H9 (cell line): ENCODE measurements at regions not wholly inside any gene's neighbourhood (a gene's known extent, or its start where the extent isn't known, plus 50 kb on each side); places are given as distances from the start of the nearest gene placed in this dataset.

Source experiments
- DNase-seq: peaks from one replicate; pipeline ENCODE4 v3.0.0-alpha.2; 2017
- H2AFZ ChIP-seq: one replicate; pipeline ENCODE4 v1.6.1; 2013; ENCODE audit warnings: mild to moderate bottlenecking, low read length, control low read depth, moderate library complexity
- H2AK5ac ChIP-seq: 2 replicates; pipeline ENCODE4 v1.6.1; 2013; ENCODE audit warnings: low read length, control low read depth, mixed read lengths; ENCODE audit not compliant: insufficient read length
- H2BK120ac ChIP-seq: one replicate; pipeline ENCODE4 v1.6.1; 2013; ENCODE audit warnings: low read depth, mild to moderate bottlenecking, low read length, control low read depth, inconsistent platforms; ENCODE audit not compliant: poor library complexity, severe bottlenecking
- H2BK12ac ChIP-seq: 2 replicates; pipeline ENCODE4 v1.6.1; 2013; ENCODE audit warnings: low read length, control low read depth, mixed read lengths, low read depth; ENCODE audit not compliant: insufficient read length
- H2BK15ac ChIP-seq: 2 replicates; pipeline ENCODE4 v1.6.1; 2013; ENCODE audit warnings: low read depth, low read length, control low read depth
- H2BK20ac ChIP-seq: one replicate; pipeline ENCODE4 v1.6.1; 2013; ENCODE audit warnings: low read depth, mild to moderate bottlenecking, low read length, control low read depth, inconsistent platforms; ENCODE audit not compliant: poor library complexity, severe bottlenecking
- H2BK5ac ChIP-seq: 2 replicates; pipeline ENCODE4 v1.6.1; 2013; ENCODE audit warnings: low read length, control low read depth, mixed read lengths; ENCODE audit not compliant: insufficient read length
- H3K14ac ChIP-seq: 2 replicates; pipeline ENCODE4 v1.6.1; 2013; ENCODE audit warnings: low read length, control low read depth; ENCODE audit not compliant: insufficient read depth
- H3K18ac ChIP-seq: 2 replicates; pipeline ENCODE4 v1.6.1; 2013; ENCODE audit warnings: low read depth, mild to moderate bottlenecking, mixed read lengths, low read length, control low read depth; ENCODE audit not compliant: insufficient read length
- H3K23ac ChIP-seq: 2 replicates; pipeline ENCODE4 v1.6.1; 2013; ENCODE audit warnings: low read length, control low read depth, mixed read lengths, low read depth; ENCODE audit not compliant: insufficient read length
- H3K23me2 ChIP-seq: 2 replicates; pipeline ENCODE4 v1.6.1; 2013; ENCODE audit warnings: low read depth, mild to moderate bottlenecking, mixed read lengths, low read length, control low read depth; ENCODE audit not compliant: insufficient read length, poor library complexity, severe bottlenecking
- H3K27ac ChIP-seq: 2 replicates; pipeline ENCODE4 v1.5.1; 2013; ENCODE audit warnings: low read length, control low read depth, mixed read lengths, low read depth; ENCODE audit not compliant: insufficient read length
- H3K27me3 ChIP-seq: 2 replicates; pipeline ENCODE4 v1.6.1; 2013; ENCODE audit warnings: low read length, control low read depth, inconsistent platforms; ENCODE audit not compliant: insufficient read depth
- H3K4ac ChIP-seq: 2 replicates; pipeline ENCODE4 v1.6.1; 2013; ENCODE audit warnings: low read depth, mild to moderate bottlenecking, control low read depth, inconsistent platforms, low read length, moderate library complexity
- H3K4me1 ChIP-seq: 2 replicates; pipeline ENCODE4 v1.6.1; 2013; ENCODE audit warnings: low read length, control low read depth, inconsistent platforms; ENCODE audit not compliant: insufficient read depth
- H3K4me2 ChIP-seq: 2 replicates; pipeline ENCODE4 v1.6.1; 2013; ENCODE audit warnings: low read length, control low read depth, mixed read lengths; ENCODE audit not compliant: insufficient read length, insufficient read depth
- H3K56ac ChIP-seq: 2 replicates; pipeline ENCODE4 v1.6.1; 2013; ENCODE audit warnings: low read depth, mild to moderate bottlenecking, mixed read lengths, low read length, control low read depth; ENCODE audit not compliant: insufficient read length
- H3K79me1 ChIP-seq: 2 replicates; pipeline ENCODE4 v1.6.1; 2013; ENCODE audit warnings: low read depth, mild to moderate bottlenecking, moderate library complexity, low read length, control low read depth, inconsistent platforms; ENCODE audit not compliant: insufficient read depth, poor library complexity, severe bottlenecking
- H3K79me2 ChIP-seq: 2 replicates; pipeline ENCODE4 v1.6.1; 2013; ENCODE audit warnings: low read length, control low read depth, inconsistent platforms; ENCODE audit not compliant: insufficient read depth
- H3K9ac ChIP-seq: 2 replicates; pipeline ENCODE4 v1.6.1; 2013; ENCODE audit warnings: low read length, control low read depth, mixed read lengths; ENCODE audit not compliant: insufficient read length; ENCODE audit errors: extremely low read depth
- H3K9me3 ChIP-seq: one replicate; pipeline ENCODE4 v1.6.1; 2013; ENCODE audit warnings: low read depth, low read length, inconsistent platforms; ENCODE audit not compliant: control insufficient read depth
- H3T11ph ChIP-seq: one replicate; pipeline ENCODE4 v1.6.1; 2013; ENCODE audit warnings: mild to moderate bottlenecking, low read length, control low read depth, inconsistent platforms
- H4K20me1 ChIP-seq: one replicate; pipeline ENCODE4 v1.6.1; 2013; ENCODE audit not compliant: control insufficient read depth, insufficient read length, insufficient read depth
- H4K5ac ChIP-seq: 2 replicates; pipeline ENCODE4 v1.6.1; 2013; ENCODE audit warnings: low read depth, mild to moderate bottlenecking, mixed read lengths, low read length, control low read depth; ENCODE audit not compliant: insufficient read length
- H4K8ac ChIP-seq: replicated peaks from 2 replicates; pipeline ENCODE4 v1.6.1; 2013; ENCODE audit warnings: low read length, control low read depth, mixed read lengths, low read depth; ENCODE audit not compliant: insufficient read length
- H4K91ac ChIP-seq: 2 replicates; pipeline ENCODE4 v1.6.1; 2013; ENCODE audit warnings: low read depth, mild to moderate bottlenecking, moderate library complexity, mixed read lengths, low read length, control low read depth; ENCODE audit not compliant: insufficient read length
- H3K27ac Mint-ChIP-seq, 3 experiments: 2 replicates in 2 of 3; 3 replicates in 1 of 3; pipeline ENCODE4 v1.8.0; 2020 to 2021; ENCODE audit warnings: mixed read lengths in 3 of 3, mild to moderate bottlenecking in 1 of 3, moderate library complexity in 1 of 3
- H3K27me3 Mint-ChIP-seq: 2 replicates; pipeline ENCODE4 v1.8.0; 2021; ENCODE audit warnings: low read depth, mild to moderate bottlenecking, moderate library complexity, mixed read lengths
- H3K36me3 Mint-ChIP-seq, 3 experiments: 2 replicates in 2 of 3; 3 replicates in 1 of 3; pipeline ENCODE4 v1.8.0; 2020 to 2021; ENCODE audit warnings: low read depth in 3 of 3, mixed read lengths in 3 of 3; ENCODE audit not compliant: insufficient read depth in 1 of 3
- H3K4me1 Mint-ChIP-seq, 2 experiments: 2 replicates each; pipeline ENCODE4 v1.8.0; 2020; ENCODE audit warnings: mixed read lengths in 2 of 2
- H3K4me3 Mint-ChIP-seq, 2 experiments: 2 replicates in 1 of 2; 3 replicates in 1 of 2; pipeline ENCODE4 v1.8.0; 2020 to 2021; ENCODE audit warnings: mild to moderate bottlenecking in 2 of 2, mixed read lengths in 2 of 2, moderate library complexity in 1 of 2
- H3K9me3 Mint-ChIP-seq, 2 experiments: 2 replicates in 1 of 2; 3 replicates in 1 of 2; pipeline ENCODE4 v1.8.0; 2020; ENCODE audit warnings: mild to moderate bottlenecking in 2 of 2, mixed read lengths in 2 of 2, moderate library complexity in 1 of 2
- WGBS: extraction: QIAGEN DNeasy Blood & Tissue Kit; methylation state at CpG from one replicate; pipeline ENCODE4 v1.1.7; 2013; ENCODE audit warnings: missing lambda C conversion rate, low lambda C conversion rate, mixed read lengths; ENCODE audit not compliant: insufficient read length; ENCODE audit errors: extremely low coverage; 5-methylcytosine and 5-hydroxymethylcytosine counted together
- TF ChIP-seq, protein P1 (sequence below): fragments of 200-600 bp; sonication (generic); conservative IDR thresholded peaks from 3 replicates; pipeline ENCODE4 v1.8.0; 2021; ENCODE audit warnings: antibody characterized with exemption, mild to moderate bottlenecking

DNA sequence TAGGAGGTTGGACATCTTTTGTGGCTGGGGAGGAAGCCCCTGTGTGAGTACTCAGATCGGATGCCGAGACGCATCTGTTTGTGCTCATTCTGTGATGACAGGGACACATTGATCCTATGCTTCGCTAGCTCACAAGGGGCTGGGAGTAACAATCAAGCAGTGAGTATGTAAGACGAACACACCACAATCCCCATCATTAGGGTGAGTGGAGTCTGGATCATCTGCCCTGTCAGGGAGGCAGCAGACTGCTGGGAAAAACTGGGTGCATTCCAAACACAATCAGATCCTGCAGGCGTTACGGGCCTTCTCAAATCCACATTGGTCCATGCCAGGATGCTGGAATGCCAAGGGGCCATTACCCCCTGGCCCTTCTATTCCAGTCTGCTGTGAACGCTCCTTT lies 64.1 kb upstream of the TSHZ3 start:
- no peak for DNase-seq
- no peaks in the 10 kb centered on the region for H3K23me2 ChIP-seq
- Mint-ChIP-seq H3K9me3 (no peaks in the 10 kb centered on the region), H3K27me3 (no peaks in the 10 kb centered on the region), H3K4me1 (peaks cover 32 to 34% of the 10 kb centered on the region in 2 experiments), H3K27ac (no peak overlapping the region), H3K36me3 (peaks cover 0 to 3% (median 0%) of the 10 kb centered on the region in 3 experiments; a peak in 3 of 7 replicates), H3K4me3 (no peak overlapping the region)
- no peak overlapping the region for H3K9ac ChIP-seq
- no peaks in the 10 kb centered on the region for H3K79me1 ChIP-seq
- H4K20me1 ChIP-seq, result no peaks in the 10 kb centered on the region
- peaks cover 22% of the 10 kb centered on the region for H3K4me1 ChIP-seq
- no peak overlapping the region for H4K5ac ChIP-seq
- H3T11ph ChIP-seq, result no peak overlapping the region
- H3K18ac ChIP-seq, result no peak overlapping the region
- H3K4me2 ChIP-seq, result no peak overlapping the region
- TF ChIP-seq, protein P1, sequence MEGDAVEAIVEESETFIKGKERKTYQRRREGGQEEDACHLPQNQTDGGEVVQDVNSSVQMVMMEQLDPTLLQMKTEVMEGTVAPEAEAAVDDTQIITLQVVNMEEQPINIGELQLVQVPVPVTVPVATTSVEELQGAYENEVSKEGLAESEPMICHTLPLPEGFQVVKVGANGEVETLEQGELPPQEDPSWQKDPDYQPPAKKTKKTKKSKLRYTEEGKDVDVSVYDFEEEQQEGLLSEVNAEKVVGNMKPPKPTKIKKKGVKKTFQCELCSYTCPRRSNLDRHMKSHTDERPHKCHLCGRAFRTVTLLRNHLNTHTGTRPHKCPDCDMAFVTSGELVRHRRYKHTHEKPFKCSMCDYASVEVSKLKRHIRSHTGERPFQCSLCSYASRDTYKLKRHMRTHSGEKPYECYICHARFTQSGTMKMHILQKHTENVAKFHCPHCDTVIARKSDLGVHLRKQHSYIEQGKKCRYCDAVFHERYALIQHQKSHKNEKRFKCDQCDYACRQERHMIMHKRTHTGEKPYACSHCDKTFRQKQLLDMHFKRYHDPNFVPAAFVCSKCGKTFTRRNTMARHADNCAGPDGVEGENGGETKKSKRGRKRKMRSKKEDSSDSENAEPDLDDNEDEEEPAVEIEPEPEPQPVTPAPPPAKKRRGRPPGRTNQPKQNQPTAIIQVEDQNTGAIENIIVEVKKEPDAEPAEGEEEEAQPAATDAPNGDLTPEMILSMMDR, result no peak
- H3K56ac ChIP-seq, result no peak overlapping the region
- H2AFZ ChIP-seq, result no peak overlapping the region
- H3K23ac ChIP-seq, result no peak overlapping the region
- H3K9me3 ChIP-seq, result no peaks in the 10 kb centered on the region
- H4K8ac ChIP-seq, result no peak overlapping the region
- no peak overlapping the region for H4K91ac ChIP-seq
- no peak overlapping the region for H2BK5ac ChIP-seq
- no peaks in the 10 kb centered on the region for H3K79me2 ChIP-seq
- no CpG with 5 or more reads among the region's 8 CpGs for WGBS
- no peak overlapping the region for H2BK20ac ChIP-seq
- no peaks in the 10 kb centered on the region for H3K27me3 ChIP-seq
- H3K4ac ChIP-seq, result no peak overlapping the region
- no peak overlapping the region for H3K14ac ChIP-seq
- H2AK5ac ChIP-seq, result no peak overlapping the region
- no peak overlapping the region for H2BK15ac ChIP-seq
- peak overlapping the region; percentile 29 for H2BK12ac ChIP-seq
- no peak overlapping the region for H3K27ac ChIP-seq
- no peak overlapping the region for H2BK120ac ChIP-seq
